GM18867 (cell line): ENCODE measurements at regions not wholly inside any gene's neighbourhood (a gene's known extent, or its start where the extent isn't known, plus 50 kb on each side); places are given as distances from the start of the nearest gene placed in this dataset.

ENCODE experiments used
- ATAC-seq: cut with Tn5 transposase; IDR thresholded peaks from one replicate; pipeline ENCODE4 v1.9.1; 2021; ENCODE audit warnings: mild to moderate bottlenecking, moderate library complexity; ENCODE audit not compliant: unreplicated experiment

DNA sequence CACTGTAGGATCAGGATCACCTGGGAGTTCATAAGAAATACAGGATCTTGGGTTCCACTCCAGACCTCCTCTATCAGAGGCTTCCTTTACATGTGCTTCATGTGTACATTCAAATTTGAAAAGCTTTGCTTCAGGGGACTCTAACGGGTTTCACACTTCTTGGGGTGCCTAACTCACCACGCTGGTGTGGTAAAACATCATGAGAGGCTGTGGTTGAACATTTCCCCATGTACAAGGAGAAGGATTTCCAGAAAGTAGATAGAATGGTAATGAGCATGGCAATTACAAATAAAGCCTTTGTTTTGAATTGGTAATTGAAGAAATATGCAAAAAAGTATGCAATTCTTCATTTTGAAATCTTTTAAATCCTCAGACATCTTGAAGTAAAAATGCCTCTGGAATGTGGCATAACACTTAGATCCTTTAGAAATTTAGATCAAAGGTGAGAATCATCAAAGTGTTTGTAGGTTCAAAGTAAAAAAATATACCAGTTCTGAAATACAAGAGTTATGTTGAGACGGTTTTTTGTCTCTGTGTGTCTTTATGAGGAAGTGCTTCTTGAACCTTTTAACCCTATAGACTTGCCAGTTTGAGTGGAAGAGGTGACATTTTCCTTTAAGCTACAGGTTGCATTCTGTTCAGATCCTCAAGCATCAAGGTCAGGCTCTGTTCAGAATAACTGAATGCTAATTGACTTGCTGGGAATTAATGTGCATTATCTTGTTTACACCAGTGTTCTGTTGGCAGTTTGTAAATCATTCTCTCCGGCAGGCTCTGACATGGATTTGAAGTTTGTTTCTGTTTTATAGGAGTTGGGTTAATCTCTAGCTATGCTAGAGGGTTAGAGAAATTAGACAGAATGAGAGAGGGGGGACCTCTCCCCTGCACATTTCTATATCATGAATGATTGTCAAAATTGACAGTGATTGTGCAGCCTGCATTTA lies 415.3 kb downstream of the MAN2A1 start:
- no peak for ATAC-seq

DNA sequence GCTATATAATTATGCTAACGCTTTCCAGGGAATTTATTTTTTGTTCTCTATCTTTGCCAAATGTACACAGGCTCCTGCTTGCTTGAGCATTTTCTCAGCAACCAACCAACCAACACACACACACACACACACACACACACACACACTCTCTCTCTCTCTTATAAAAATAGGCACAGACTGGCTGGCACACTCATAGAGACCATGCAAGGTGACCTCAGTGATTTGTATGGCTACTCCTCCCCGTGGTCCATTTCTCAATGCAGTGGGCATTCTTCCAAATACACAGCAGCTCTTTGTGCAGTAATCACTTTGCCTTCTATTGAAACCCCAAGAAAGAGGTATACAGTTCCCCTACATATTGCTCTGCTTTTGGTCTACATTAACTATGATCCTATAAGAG lies 416.0 kb downstream of the MAN2A1 start:
- no peak for ATAC-seq

GRCh38 chr5:110106750-110107149 lies 417.0 kb downstream of the MAN2A1 start:
- no peak for ATAC-seq

DNA sequence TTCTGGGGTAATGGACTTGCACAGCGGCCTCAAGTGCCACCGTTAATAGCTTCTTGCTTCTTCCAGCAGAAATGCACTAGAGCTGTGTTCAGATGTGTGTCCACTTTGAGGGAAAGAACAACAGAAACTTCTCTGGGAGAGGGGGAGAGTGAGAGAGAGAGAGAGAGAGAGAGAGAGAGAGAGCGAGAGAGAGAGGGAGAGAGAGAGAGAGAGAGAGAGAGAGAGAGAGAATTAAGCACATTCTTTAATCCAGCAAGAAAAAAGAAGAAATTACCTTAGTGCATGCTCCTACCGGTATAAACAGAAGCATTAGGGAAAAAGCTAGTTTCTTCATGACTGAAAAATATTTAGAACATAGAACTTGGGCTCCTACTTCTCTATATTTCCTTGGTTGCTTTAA lies 418.8 kb downstream of the MAN2A1 start:
- no peak for ATAC-seq

DNA sequence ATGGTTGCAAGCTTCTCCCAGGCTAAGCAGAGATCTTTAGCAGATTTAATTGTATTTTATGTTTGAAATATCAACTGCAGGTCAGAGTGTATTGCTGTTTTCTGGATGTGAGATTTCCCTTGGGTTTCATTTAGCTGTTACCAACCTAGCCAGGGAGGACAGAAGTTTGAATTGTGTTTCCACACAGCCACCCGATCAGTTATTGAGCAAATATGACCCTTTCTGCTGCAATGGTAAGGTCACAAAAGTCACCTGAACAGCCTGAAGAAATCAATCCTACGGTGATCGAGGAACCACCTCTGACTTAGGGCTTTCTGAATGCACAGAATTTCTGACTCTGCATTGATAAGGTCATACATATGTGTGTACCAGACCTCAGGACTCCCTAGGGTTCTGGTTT lies 419.9 kb downstream of the MAN2A1 start:
- ATAC-seq = no peak

DNA sequence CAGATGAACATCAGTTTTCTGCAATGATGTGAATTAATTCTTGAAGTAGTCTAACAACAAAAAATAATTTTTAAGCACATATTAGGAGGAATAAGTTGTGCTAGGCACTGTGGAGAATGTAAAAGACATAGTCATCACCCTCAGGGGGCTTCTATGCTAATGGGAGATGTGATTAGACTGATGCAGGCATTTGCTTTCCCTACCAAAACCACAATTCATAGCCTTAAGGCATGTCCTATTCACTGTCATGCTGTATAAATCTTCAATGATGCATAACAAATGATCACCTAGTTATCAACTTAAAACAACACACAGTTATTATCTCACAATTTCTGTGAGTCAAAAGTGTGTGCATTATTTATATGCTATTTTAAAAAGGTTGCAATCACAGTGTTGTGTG lies 422.6 kb downstream of the MAN2A1 start:
- ATAC-seq = no peak

DNA sequence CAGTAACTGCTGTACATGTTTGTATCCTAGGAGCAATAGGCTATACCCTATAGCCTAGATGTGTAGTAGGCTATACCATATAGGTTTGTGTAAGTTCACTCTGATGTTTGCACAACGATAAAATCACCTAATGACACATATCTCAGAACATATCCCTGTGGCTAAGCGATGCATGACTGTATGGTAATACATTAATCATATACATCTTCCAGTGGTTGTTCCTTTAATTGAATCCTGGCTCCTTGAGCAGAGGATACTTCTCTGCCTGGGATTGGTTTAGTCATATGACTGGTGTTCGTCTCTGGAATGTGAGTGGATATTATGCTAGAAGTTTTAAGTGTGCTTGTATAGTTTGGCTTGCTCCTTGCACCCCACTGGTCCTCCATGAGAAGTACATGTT lies 425.8 kb downstream of the MAN2A1 start:
- no peak for ATAC-seq

- ATAC-seq = no peak
Observed at GRCh38 chr5:110116539-110116938, 426.8 kb downstream of the MAN2A1 start.

DNA sequence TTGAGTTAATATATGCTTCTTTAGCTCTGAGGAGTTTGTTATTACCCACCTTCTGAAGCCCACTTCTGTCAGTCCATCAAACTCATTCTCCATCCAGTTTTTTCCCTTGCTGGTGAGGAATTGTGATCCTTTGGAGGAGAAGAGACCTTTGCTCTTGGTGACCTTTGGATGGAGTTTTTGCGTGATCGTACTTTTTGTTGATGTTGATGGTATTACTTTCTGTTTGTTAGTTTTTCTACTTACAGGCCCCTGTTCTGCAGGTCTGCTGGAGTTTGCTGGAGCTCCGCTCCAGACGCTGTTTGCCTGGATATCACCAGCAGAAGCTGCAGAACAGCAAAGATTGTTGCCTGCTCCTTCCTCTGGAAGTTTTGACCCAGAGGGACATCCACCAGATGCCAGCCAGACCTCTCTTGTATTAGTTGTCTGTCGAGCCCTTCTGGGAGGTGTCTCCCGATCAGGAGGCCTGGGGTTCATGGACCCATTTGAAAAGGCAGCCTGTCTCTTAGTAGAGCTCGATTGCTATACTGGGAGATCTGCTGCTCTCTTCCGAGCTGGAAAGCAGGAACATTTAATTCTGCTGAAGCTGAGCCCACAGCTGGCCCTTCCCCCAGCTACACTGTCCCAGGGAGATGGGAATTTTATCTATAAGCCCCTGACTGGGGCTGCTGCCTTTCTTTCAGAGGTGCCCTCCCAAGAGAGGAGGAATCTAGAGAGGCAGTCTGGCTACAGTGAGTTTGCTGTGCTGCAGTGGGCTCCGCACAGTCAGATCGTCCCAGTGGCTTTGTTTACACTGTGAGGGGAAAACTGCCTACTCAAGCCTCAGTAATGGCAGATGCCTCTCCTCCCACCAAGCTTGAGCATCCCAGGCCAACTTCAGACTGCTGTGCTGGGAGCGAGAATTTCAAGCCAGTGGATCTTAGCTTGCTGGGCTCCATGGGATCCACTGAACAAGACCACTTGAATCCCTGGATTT lies 445.5 kb downstream of the MAN2A1 start:
- ATAC-seq = no peak

DNA sequence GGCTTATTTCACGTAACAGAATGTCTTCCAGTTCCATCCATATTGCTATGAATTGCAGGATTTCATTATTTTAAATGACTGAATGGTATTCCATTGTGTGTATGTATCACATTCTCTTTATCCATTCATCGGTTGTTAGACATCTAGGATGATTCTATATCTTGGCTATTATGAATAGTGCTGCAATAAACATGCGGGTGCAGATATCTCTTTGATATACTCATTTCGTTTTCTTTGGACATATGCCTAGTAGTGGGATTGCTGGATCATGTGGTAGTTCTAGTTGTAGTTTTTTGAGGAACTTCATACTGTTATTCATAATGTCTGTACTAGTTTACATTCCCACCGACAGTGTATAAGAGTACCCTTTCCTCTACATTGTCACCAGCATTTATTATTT lies 460.5 kb downstream of the MAN2A1 start:
- ATAC-seq = no peak

DNA sequence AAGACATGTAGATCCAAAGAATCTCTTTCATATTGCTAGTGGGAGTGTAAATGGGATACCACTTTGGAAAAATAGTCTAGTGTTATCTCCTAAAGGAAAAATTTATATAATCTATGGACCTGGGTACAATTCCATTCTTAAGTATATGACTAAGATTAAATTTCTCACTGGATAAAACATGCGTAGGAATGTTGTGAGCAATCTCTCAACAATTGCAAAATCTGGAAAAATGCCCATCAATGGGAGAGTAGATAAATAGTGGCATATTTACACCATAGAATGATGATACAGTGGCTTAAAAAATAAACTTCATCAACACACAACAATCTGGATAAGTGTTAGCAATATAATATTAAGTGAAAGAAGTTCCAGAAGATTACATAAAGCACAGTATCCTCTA lies 469.5 kb downstream of the MAN2A1 start:
- ATAC-seq = no peak

DNA sequence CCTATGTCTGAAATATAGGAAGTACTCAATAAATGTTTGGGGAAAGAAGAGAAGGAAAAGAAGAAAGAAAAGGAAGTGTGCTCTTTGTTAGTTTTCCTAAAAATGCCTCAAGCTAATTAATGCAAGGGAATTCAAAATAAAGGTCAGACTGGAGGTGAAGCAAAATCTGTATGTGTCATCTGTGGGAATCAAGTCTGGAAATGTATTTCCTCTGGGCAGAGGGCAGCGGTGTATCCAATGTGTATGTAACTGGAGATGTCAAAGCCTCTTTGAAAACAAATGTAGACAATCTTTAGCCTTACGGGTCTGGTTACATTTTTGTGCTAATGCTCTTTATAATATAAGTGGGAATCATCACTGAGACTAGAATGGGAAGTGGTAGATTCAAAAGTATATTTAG lies 471.4 kb downstream of the MAN2A1 start:
- no peak for ATAC-seq

DNA sequence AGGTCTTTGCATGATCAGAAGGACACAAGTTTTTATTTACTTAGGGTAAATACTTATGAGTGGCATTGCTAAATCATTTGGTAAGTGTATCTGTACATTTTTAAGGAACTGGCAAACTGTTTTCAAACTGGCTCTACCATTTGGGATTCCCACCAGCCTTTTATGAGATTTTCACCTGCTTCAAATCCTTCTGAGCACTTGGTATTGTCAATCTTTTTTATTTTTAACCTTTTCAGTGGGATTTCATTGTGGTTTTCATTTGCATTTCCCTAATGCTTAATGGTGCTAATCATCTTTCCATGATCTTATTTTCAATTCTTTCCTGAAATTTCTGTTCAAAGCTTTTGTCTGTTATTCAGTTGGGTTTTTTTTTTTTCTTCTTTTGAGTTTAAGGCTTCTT lies 475.6 kb downstream of the MAN2A1 start:
- ATAC-seq = no peak

DNA sequence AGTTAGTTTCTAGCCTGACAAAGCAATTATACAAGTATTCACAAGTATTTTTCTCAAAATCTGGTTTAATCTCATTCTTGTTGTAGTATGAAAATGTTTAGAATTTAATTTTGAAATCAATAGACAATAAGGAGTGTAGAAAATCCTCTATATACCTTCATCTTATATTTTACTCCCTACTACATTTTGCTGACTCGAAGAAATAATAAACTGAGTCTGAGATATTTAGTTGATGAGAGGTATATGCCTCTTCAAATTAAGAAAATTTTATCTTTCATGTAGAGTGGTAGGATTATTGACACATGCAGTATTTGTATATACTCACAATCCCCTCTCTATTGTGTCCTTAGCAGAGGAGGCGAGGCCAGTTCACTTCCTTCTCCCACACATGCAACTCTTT lies 477.7 kb downstream of the MAN2A1 start:
- no peak for ATAC-seq

GRCh38 chr5:110169461-110169860 lies 479.7 kb downstream of the MAN2A1 start:
- no peak for ATAC-seq

GRCh38 chr5:110177729-110178128 lies 488.0 kb downstream of the MAN2A1 start:
- ATAC-seq = no peak

DNA sequence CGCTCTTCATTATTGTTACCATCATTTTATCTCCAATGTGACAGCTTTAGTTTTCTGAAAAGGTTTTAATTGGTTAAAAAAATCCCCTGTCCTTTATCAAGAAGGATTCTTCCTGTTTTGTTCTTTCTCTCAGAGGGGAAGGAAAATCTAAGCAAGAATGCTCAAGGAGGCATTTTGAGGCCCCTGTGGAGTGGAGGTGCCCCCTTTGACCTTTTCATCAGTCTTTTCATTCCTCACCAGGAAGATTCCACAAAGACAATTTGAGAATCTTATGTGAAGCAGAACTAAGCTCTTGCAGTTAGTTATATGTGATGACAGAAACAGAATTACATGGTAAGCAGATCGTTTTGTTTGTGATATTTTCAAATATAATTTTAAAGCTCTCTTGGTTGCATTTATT lies 489.6 kb downstream of the MAN2A1 start:
- ATAC-seq = no peak

GRCh38 chr5:110194191-110194590 lies 504.5 kb downstream of the MAN2A1 start:
- ATAC-seq = no peak

GRCh38 chr5:110195288-110195687 lies 505.6 kb downstream of the MAN2A1 start:
- ATAC-seq = no peak

DNA sequence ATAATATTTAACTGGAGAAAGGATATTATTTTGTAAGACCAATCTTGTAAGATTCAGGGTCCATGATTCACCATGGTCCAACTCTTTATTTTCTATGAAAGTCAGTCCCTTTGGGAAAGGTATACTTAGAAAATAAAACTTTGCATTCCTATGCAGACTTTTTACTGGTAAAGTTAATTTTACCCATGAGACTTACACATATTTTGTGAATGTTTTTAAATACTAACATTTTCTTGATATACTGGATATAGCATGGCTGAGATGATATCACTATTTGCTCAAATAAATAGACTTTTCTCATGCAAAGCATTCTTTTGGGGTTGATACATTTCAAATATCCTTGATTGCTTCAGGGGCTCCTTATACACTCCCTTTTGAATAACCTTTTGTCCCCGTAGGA lies 512.1 kb downstream of the MAN2A1 start:
- ATAC-seq = no peak

- ATAC-seq = no peak
Observed at GRCh38 chr5:110203661-110204060, 513.9 kb downstream of the MAN2A1 start.

DNA sequence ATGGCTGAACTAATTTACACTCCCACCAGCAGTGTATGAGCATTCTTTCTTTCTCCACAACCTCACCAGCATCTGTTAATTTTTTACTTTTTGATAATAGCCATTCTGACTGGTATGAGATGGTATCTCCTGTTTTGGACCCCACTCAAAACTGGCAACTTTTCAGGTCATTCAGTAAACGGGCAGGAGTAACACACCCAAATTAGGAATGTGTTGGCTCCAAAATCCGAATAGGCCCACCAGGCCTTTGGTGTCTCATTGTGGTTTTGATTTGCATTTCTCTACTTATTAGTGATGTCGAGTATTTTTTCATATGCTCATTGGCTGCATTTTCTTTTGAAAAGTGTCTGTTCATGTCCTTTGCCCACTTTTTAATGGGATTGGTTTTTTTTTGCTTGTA lies 517.1 kb downstream of the TMEM232 start:
- no peak for ATAC-seq
